ENCODE measurements at regions not wholly inside any gene's neighbourhood (a gene's known extent, or its start where the extent isn't known, plus 50 kb on each side); places are given as distances from the start of the nearest gene placed in this dataset.

DNA sequence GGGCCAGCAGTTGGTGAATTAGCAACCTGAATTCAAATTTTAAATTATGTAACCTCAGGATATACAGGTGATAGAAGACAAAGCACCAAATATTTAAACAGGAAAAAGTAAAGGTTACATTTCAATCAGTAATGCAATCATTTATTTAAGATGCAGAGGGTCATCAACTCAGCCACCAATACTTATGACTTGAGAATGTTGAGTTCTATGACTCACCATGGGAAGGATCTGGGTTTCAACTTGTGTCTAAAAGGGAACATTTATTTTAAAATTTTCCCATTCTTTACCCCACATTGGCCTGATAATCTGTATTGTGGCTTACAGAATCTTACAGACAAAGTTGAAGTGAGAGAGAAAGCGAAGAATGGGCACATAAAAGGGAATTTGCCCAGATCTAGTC is 418.0 kb downstream of the NDFIP2 start:
- TF ChIP-seq FOXP2 (optimal IDR thresholded peaks at IDR 0.05; ENCODE audit: borderline replicate concordance, extremely low read depth, extremely low read length, insufficient read depth) (no peak), POLR2AphosphoS5 (IDR thresholded peaks at IDR 0.05; ENCODE audit: low read depth, low read length) (no peak), TAF1 (IDR thresholded peaks at IDR 0.05; ENCODE audit: borderline replicate concordance, insufficient read depth, low read length) (no peak), SIN3A (IDR thresholded peaks at IDR 0.05; ENCODE audit: borderline replicate concordance, insufficient read depth, low read length) (no peak)
- TF ChIP-seq, protein P1, sequence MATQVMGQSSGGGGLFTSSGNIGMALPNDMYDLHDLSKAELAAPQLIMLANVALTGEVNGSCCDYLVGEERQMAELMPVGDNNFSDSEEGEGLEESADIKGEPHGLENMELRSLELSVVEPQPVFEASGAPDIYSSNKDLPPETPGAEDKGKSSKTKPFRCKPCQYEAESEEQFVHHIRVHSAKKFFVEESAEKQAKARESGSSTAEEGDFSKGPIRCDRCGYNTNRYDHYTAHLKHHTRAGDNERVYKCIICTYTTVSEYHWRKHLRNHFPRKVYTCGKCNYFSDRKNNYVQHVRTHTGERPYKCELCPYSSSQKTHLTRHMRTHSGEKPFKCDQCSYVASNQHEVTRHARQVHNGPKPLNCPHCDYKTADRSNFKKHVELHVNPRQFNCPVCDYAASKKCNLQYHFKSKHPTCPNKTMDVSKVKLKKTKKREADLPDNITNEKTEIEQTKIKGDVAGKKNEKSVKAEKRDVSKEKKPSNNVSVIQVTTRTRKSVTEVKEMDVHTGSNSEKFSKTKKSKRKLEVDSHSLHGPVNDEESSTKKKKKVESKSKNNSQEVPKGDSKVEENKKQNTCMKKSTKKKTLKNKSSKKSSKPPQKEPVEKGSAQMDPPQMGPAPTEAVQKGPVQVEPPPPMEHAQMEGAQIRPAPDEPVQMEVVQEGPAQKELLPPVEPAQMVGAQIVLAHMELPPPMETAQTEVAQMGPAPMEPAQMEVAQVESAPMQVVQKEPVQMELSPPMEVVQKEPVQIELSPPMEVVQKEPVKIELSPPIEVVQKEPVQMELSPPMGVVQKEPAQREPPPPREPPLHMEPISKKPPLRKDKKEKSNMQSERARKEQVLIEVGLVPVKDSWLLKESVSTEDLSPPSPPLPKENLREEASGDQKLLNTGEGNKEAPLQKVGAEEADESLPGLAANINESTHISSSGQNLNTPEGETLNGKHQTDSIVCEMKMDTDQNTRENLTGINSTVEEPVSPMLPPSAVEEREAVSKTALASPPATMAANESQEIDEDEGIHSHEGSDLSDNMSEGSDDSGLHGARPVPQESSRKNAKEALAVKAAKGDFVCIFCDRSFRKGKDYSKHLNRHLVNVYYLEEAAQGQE (IDR thresholded peaks at IDR 0.05; ENCODE audit: insufficient read depth in 1 of 2, low read depth in 2 of 2, low read length in 2 of 2), result no peak

DNA sequence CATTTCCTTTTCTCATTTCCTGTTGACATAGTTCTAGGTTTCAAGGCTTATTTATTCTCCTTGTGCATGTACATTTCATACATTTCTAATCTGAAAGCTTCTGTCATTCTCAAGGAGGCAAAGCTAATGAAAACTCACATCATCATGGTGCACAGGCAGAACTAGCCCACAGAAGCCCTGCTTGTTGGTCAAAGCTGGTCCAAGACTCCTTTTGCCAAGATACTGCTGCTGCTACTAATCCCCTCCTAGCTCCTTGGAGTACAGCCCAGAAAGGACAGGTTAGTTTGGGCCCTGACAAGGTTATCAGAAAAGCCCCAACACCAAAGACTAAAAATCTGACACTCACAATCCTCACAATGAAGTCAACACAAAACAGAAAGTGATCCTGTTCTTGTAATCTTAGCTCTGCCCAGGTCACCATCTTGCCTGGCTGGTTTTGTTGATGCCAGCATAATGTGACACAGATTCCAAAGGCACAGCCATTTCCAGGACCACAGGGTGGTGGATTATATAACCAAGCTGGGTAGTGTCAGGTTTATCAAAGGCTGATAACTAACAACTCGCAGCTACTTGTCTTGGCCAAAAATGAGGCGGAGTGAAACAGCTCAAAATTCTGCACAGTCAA is 417.4 kb downstream of the NDFIP2 start:
- TF ChIP-seq POLR2AphosphoS5 (IDR thresholded peaks at IDR 0.05; ENCODE audit: low read depth, low read length), result no peak
- no peak for TF ChIP-seq TAF1 (IDR thresholded peaks at IDR 0.05; ENCODE audit: borderline replicate concordance, insufficient read depth, low read length)
- TF ChIP-seq, protein P1 (IDR thresholded peaks at IDR 0.05; ENCODE audit: insufficient read depth in 1 of 2, low read depth in 2 of 2, low read length in 2 of 2), result no peak
- no peak for TF ChIP-seq FOXP2 (optimal IDR thresholded peaks at IDR 0.05; ENCODE audit: borderline replicate concordance, extremely low read depth, extremely low read length, insufficient read depth)
- TF ChIP-seq SIN3A (IDR thresholded peaks at IDR 0.05; ENCODE audit: borderline replicate concordance, insufficient read depth, low read length), result no peak

DNA sequence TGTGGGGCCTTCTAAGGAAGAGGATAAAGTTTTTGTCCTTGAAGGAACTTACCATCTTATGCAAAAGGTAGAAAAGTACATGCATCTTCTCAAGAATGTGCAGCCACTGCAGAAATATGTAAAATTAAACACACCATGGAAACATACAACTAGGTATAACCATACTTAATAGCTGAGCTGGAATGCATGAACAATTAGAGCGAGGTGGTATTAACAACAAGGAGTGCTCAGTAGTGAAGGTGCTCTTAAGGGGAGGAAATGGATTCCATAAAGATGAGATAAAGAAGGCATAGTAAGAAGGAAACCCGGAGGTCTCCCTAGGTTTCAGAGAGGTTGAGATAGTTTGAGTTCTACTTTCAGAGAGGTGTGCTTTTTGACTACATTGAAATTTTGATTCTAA is 415.9 kb downstream of the NDFIP2 start:
- TF ChIP-seq SIN3A (IDR thresholded peaks at IDR 0.05; ENCODE audit: borderline replicate concordance, insufficient read depth, low read length) (no peak), TAF1 (IDR thresholded peaks at IDR 0.05; ENCODE audit: borderline replicate concordance, insufficient read depth, low read length) (no peak), POLR2AphosphoS5 (IDR thresholded peaks at IDR 0.05; ENCODE audit: low read depth, low read length) (no peak), FOXP2 (optimal IDR thresholded peaks at IDR 0.05; ENCODE audit: borderline replicate concordance, extremely low read depth, extremely low read length, insufficient read depth) (no peak)
- TF ChIP-seq, protein P1 (IDR thresholded peaks at IDR 0.05; ENCODE audit: insufficient read depth in 1 of 2, low read depth in 2 of 2, low read length in 2 of 2), result no peak

DNA sequence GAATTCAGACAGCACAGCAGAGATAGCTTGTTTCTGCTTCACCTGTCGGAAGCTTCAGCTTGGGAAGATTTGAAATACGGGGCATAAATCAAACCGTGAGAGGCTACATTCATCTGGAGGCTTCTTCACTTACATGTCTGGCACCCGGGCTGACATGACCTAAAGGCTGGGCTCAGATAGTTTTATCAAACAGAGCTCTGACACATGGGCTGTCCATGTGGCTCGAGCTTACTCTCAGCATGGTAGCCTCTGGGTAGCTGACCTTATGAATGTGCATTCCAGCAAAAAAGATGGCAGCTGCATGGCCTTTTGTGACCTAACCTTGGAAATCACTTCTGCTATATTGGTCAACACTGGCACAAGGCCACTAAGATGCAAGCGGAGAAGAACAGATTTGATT is 414.5 kb downstream of the NDFIP2 start:
- TF ChIP-seq FOXP2 (optimal IDR thresholded peaks at IDR 0.05; ENCODE audit: borderline replicate concordance, extremely low read depth, extremely low read length, insufficient read depth) (no peak), TAF1 (IDR thresholded peaks at IDR 0.05; ENCODE audit: borderline replicate concordance, insufficient read depth, low read length) (no peak), SIN3A (IDR thresholded peaks at IDR 0.05; ENCODE audit: borderline replicate concordance, insufficient read depth, low read length) (no peak), POLR2AphosphoS5 (IDR thresholded peaks at IDR 0.05; ENCODE audit: low read depth, low read length) (no peak)
- TF ChIP-seq, protein P1 (IDR thresholded peaks at IDR 0.05; ENCODE audit: insufficient read depth in 1 of 2, low read depth in 2 of 2, low read length in 2 of 2), result no peak

Measured in PFSK-1 (cell line).